MCF 10A (cell line): ENCODE measurements at regions not wholly inside any gene's neighbourhood (a gene's known extent, or its start where the extent isn't known, plus 50 kb on each side); places are given as distances from the start of the nearest gene placed in this dataset.

Experiments used
- BruUV-seq: library from RNA; stranded (reverse); fragments of 400-500 nt; replicated peaks from 2 replicates; lab custom pipeline; 2021; lab: Mats Ljungman, UMichigan
- CTCF ChIA-PET: fragments of 300-600 bp; sonication (Branson Sonifier 250); formaldehyde crosslinking; extraction: SDS; loops from one replicate; lab custom pipeline; 2021; ENCODE audit warnings: antibody characterized with exemption, inconsistent platforms; lab: Yijun Ruan, JAX
- POLR2A ChIA-PET: fragments of 300-600, 350-650 bp; sonication (Branson Sonifier 250); formaldehyde crosslinking; extraction: SDS; loops from one replicate; lab custom pipeline; 2020; ENCODE audit warnings: antibody characterized with exemption, inconsistent platforms; lab: Yijun Ruan, JAX
- DNase-seq: peaks from one replicate; pipeline ENCODE4 v3.0.0-alpha.2; 2018; ENCODE audit not compliant: unreplicated experiment
- H3K27ac Mint-ChIP-seq: one replicate; pipeline ENCODE4 v1.8.0; 2022; ENCODE audit warnings: mild to moderate bottlenecking, low read depth, mixed read lengths; ENCODE audit not compliant: unreplicated experiment
- H3K27me3 Mint-ChIP-seq: one replicate; pipeline ENCODE4 v1.8.0; 2022; ENCODE audit warnings: mixed read lengths; ENCODE audit not compliant: insufficient read depth, unreplicated experiment
- H3K36me3 Mint-ChIP-seq: one replicate; pipeline ENCODE4 v1.8.0; 2022; ENCODE audit warnings: mild to moderate bottlenecking, moderate library complexity, mixed read lengths; ENCODE audit not compliant: insufficient read depth, unreplicated experiment
- H3K4me1 Mint-ChIP-seq: one replicate; pipeline ENCODE4 v1.8.0; 2022; ENCODE audit warnings: mixed read lengths; ENCODE audit not compliant: insufficient read depth, unreplicated experiment
- H3K4me3 Mint-ChIP-seq: one replicate; pipeline ENCODE4 v1.8.0; 2022; ENCODE audit warnings: mild to moderate bottlenecking, moderate library complexity, mixed read lengths; ENCODE audit not compliant: unreplicated experiment
- H3K9me3 Mint-ChIP-seq: one replicate; pipeline ENCODE4 v1.8.0; 2022; ENCODE audit warnings: mixed read lengths; ENCODE audit not compliant: unreplicated experiment
- CTCF ChIP-seq: fragments of 200-600 bp; IDR thresholded peaks from one replicate; pipeline ENCODE4 v1.8.0; 2022; ENCODE audit warnings: antibody characterized with exemption, mild to moderate bottlenecking; ENCODE audit not compliant: unreplicated experiment
- intact Hi-C: fragments of 100-400 bp; cut with micrococcal nuclease; formaldehyde crosslinking; loops from 2 replicates; pipeline ENCODE4 v1.14.1; 2022

DNA sequence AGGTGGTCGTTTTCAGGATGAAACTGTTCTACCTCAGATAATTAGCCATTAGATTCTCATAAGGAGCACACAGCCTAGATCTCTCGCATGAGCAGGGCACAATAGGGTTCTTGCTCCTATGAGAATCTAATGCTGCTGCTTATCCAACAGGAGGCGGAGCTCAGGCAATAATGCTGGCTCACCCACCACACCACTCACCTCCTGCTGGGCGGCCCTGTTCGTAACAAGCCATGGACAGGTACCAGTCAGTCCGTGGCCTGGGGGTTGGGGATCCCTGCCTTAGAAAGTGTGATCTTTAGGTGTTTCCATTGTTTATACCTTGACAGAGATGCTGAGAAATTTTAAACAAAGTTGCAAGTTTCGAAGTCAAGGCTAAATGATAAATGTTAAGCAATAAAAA is 344.6 kb upstream of the HTR2A start:
- TF ChIP-seq CTCF: no peak
- Mint-ChIP-seq H3K4me1 (no peaks in the 10 kb centered on the region), H3K9me3 (no peaks in the 10 kb centered on the region), H3K36me3 (no peaks in the 10 kb centered on the region), H3K27me3 (no peaks in the 10 kb centered on the region), H3K27ac (no peak overlapping the region), H3K4me3 (no peak overlapping the region)
- ChIA-PET POLR2A (no interaction called here), CTCF (no interaction called here)
- DNase-seq: no peak
- BruUV-seq: no TSS peak
- intact Hi-C loops: no loop called here

DNA sequence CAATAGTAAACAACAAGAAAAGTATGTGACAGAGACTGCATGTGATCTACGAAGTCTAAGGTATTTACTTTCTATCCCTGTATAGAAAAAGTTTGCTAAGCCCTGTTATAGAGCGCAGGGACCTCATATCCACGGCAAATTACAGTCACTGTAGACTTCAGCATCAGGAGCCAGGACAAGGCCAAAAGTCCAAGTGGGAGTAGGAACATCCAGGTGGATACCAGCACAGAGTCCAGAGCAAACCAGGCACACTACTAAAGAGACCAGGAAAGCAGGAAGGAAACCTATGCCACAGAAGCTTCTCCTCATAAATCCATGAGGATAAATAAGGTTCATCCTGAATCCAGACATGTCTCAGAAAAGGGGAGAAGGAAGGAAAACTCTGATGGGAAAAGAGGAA is 342.2 kb upstream of the HTR2A start:
- no peak overlapping the region for H3K4me3 Mint-ChIP-seq
- no TSS peak for BruUV-seq
- TF ChIP-seq CTCF: no peak
- ChIA-PET POLR2A (no interaction called here), CTCF (no interaction called here)
- H3K36me3 Mint-ChIP-seq: no peaks in the 10 kb centered on the region
- intact Hi-C loops: no loop called here
- no peaks in the 10 kb centered on the region for H3K9me3 Mint-ChIP-seq
- H3K27me3 Mint-ChIP-seq: no peaks in the 10 kb centered on the region
- no peaks in the 10 kb centered on the region for H3K4me1 Mint-ChIP-seq
- no peak for DNase-seq
- no peak overlapping the region for H3K27ac Mint-ChIP-seq

DNA sequence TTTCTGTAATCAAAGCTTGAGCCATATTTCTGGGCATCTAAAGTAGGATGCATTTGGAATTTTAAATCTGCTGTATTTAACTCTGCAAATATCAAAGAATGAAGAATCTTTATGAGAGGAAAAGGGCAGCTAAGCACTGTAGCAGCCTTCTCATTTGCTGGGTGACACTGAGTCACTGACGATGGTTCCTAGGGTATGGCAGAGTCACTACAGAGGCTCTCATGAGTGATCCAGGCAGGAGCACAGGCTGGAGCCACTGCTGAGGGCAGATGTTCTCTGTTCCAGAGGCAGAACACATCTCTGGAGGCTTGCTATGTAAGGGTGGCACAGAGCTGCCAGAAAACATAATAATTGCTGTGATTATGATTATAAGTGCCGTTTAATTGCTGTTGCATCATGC is 340.7 kb upstream of the HTR2A start:
- ChIA-PET POLR2A (no interaction called here), CTCF (no interaction called here)
- Mint-ChIP-seq H3K4me1 (no peaks in the 10 kb centered on the region), H3K36me3 (no peaks in the 10 kb centered on the region), H3K27ac (no peak overlapping the region), H3K9me3 (no peaks in the 10 kb centered on the region), H3K27me3 (no peaks in the 10 kb centered on the region), H3K4me3 (no peak overlapping the region)
- no TSS peak for BruUV-seq
- no peak for DNase-seq
- intact Hi-C loops: no loop called here
- no peak for TF ChIP-seq CTCF

- H3K4me3 Mint-ChIP-seq: no peak overlapping the region
- intact Hi-C loops: no loop called here
- no peak overlapping the region for H3K27ac Mint-ChIP-seq
- H3K4me1 Mint-ChIP-seq: no peaks in the 10 kb centered on the region
- no peaks in the 10 kb centered on the region for H3K27me3 Mint-ChIP-seq
- H3K9me3 Mint-ChIP-seq: peaks cover 12% of the 10 kb centered on the region
- no peaks in the 10 kb centered on the region for H3K36me3 Mint-ChIP-seq
- CTCF ChIA-PET: no interaction called here
- no TSS peak for BruUV-seq
- TF ChIP-seq CTCF: no peak
- no peak for DNase-seq
- POLR2A ChIA-PET: no interaction called here
These were observed 336.9 kb upstream of the HTR2A start for GRCh38 chr13:47233734-47234133.
